CD4-positive, alpha-beta T cell treated with Interferon alpha-2 for 1 hour (primary cell): ENCODE measurements at regions not wholly inside any gene's neighbourhood (a gene's known extent, or its start where the extent isn't known, plus 50 kb on each side); places are given as distances from the start of the nearest gene placed in this dataset.
"Not testable (repeated sequence)": the region's sequence is repeated elsewhere in the genome, so short reads cannot be mapped to it uniquely, and the experiment has no call there.

Source experiments
- DNase-seq, 2 donors: peaks; one replicate each; pipeline ENCODE4 v3.0.0-alpha.2; 2020 to 2022

GRCh38 chr1:195740862-195741261 is 867.4 kb downstream of the KCNT2 start:
- DNase-seq = no peak

- DNase-seq = no peak
These were observed 869.1 kb downstream of the KCNT2 start for GRCh38 chr1:195738966-195739650.

DNA sequence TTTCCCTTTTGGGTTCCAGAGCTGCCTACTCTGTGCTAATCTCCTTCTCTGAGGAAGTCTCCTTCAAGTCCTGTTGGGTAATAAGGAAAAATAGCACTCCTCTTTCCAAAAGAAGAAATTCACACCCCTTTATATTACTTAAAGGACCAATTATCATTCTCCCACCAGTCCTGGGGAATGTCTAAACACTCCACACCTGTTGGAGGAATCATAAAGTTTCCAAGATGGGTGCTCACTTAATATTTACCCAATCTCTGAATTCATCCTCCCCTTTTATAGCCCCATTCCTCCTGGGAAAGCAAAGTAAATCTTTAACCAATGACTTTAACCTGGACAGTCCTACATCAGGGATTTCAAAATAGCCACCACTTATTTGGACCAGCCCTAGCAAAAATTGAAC is 873.1 kb downstream of the KCNT2 start:
- no peak for DNase-seq

- no peak for DNase-seq
These were observed 874.4 kb downstream of the KCNT2 start for GRCh38 chr1:195733826-195734225.

- no peak for DNase-seq
These were observed 874.8 kb downstream of the KCNT2 start for GRCh38 chr1:195733408-195733807.

DNA sequence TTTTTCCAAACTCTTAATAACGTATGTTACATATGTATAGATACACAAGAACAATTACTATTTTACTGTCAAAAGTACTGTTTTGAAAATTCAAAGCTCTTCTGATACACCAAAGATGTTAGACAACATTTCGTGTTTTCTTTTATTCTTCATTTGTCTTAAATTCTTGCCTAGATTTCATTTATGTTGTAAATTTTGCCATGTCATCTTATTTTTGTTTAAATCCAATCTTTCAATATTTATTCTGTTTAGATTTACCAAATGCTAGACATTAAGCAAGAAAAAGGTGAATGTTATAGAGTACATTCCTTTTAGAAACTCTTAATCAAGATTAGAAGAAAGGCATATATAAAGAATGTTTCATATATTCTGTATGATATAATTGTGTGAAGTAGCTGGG is 876.9 kb downstream of the KCNT2 start:
- no peak for DNase-seq

- DNase-seq = no peak
These were observed 884.4 kb downstream of the KCNT2 start for GRCh38 chr1:195723796-195724194.

DNA sequence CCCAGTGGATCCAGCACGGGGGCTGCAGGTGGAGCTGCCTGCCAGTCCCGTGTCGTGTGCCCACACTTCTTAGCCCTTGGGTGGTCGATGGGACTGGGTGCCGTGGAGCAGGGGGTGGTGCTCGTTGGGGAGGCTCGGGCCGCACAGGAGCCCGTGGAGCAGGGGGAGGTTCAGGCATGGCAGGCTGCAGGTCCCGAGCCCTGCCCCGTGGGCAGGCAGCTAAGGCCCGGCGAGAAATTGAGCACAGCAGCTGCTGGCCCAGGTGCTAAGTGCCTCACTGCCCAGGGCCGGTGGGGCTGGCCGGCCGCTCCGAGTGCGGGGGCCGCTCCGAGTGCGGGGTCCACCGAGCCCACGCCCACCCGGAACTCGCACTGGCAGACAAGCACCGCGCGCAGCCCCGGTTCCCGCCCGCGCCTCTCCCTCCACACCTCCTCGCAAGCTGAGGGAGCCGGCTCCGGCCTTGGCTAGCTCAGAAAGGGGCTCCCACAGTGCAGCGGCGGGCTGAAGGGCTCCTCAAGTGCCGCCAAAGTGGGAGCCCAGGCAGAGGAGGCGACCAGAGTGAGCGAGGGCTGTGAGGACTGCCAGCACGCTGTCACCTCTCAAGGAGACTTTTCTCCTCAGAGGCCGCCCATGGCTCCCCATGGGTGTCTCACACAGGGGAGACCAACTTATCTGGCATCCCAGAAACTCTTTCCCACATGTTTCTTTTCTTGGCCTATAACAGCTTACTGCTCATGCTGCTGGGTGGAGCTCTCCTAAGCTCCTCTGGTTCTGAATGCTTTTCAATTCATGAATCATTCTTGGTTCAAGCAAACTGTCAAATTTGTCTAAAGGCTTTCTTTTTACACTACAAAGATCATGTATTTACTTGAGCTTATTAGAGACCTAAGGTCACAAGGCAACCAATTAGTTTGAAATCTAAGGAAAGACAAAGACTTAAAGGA is 885.1 kb downstream of the KCNT2 start:
- not testable (repeated sequence) for DNase-seq

DNA sequence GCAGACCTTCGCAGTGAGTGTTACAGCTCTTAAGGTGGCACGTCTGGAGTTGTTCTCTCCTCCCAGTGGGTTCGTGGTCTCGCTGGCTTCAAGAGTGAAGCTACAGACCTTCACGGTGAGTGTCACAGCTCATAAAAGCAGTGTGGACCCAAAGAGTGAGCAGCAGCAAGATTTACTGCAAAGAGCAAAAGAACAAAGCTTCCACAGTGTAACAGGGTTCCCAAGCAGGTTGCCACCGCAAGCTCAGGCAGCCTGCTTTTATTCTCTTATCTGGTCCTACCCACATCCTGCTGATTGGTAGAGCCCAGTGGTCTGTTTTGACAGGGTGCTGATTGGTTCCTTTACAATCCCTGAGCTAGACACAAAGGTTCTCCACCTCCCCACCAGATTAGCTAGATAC is 886.1 kb downstream of the KCNT2 start:
- DNase-seq = not testable (repeated sequence)

DNA sequence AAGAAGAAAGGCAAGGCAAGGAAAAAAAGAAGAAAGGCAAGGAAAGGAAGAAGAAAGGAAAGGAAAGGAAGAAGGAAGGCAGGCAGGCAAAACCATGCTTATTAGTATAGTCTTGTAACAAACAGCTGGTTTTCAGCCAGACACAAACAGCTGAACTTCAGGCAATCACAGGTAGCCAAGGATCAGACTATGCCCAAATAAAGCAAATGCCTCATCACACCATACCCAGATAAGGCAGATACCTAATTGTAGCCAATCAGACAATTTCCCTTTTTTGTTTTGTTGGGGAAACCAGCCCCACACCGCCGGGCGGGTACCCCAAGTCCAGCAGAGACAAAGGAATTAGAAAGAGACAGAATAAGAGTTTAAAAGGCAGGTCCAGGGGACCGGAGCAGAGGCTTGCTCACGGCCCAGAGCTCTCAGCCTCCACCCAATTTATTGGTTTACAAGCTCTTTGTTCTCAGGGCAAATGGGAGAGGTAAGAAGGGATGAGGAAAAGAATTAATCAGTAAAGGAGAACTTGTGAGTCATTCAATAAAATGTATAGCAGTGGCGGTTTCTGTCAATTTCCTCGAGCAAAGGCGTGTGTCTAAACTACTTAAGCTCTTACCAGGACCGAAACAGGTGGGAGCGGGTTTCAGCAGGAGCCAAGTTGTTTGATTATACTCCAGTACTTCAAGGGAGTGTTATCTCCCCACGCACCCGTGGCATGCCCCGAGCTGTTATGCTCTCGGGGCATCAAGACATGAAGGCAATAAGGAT is 886.8 kb downstream of the KCNT2 start:
- no peak for DNase-seq

GRCh38 chr1:195717651-195718050 is 890.6 kb downstream of the KCNT2 start:
- no peak for DNase-seq

DNA sequence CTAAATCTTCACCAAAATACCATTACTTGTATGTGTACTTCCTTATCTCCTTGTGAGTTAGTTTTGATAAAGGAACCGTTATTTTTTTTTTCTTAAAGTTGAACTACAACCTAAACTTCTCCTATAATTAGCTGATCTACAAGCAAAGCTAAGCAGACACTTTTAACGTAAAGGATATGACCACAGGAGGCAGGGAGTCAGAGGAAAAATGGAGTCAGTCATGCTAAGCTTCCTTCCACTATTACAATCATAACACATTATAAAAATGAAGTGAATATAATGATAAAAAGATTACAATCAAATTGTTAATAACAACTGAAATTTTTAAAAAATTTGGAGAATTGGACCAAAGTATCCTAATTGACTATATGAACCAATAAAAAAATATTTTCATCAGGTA is 892.6 kb downstream of the KCNT2 start:
- no peak for DNase-seq

- DNase-seq = no peak
These were observed 894.0 kb downstream of the KCNT2 start for GRCh38 chr1:195714248-195714647.

DNA sequence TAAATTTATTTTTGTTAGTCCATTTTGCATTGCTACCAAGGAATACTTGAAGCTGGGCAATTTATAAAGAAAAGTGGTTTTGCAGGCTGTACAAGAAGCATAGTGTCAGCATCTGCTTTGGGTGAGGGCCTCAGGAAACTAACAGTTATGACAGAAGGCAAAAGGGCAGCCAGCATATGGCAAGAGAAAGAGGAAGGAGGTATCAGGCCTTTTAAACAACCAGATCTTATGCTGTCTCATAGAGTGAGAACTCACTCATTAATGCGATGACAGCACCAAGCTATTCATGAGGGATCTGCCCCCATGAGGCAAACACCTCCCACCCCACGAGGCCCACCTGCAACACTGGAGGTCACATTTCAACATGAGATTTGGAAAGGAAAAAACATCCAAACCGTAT is 898.4 kb downstream of the KCNT2 start:
- DNase-seq = no peak

DNA sequence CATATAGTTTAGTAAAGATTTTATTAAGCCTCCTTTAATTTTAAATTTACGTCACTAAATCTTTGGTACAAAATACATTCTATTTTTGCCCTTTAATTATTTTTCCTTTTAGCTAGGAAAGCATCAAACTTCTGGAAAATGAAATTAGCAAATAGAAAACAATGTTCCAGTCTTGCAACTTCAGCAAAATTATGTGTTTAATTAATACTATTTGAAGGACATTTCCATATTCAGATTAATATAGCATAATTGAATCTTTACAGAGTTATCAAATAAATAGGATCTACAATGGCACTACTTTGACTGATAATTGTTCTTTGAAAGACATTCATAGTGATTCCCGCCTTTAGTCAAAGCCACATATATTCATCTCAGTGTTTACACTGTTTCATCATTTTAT is 904.2 kb downstream of the KCNT2 start:
- DNase-seq = no peak

DNA sequence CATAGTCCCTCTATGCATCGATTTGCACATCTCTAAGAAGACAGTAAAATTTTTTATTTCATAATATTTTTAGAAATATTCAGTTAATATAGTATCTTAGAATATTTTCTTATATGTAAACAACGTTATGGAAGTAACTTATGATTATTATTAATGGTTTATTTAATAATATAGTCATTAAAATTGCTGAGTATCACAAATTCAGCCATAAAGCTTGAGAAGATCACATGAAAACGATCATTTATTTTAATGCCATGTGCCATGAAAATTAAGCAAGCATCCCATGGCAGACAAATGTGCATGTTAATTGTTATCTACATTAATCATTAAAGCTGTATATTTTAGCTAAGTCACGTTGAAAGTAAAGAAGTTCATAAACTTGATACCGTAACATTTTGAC is 907.1 kb downstream of the KCNT2 start:
- no peak for DNase-seq

DNA sequence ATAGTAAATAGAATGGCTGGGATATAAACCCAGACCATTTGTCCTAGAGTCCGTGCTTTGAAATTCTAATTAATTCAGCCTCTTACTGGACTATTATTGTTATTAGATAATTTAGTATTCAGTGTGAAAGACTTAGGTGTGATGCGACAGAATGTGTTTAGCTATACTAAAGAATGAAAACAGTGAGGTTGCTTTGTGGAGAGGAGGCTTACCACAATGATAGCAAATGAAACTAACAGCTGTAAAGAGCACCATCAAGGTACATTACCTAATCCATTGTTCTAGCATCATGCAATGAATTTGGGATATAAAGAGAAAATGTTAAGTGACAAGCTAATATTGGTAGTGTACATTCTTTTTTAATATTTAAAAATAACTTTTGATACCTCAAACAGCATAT is 911.1 kb downstream of the KCNT2 start:
- DNase-seq = no peak

GRCh38 chr1:195686764-195687163 is 921.5 kb downstream of the KCNT2 start:
- DNase-seq = no peak

DNA sequence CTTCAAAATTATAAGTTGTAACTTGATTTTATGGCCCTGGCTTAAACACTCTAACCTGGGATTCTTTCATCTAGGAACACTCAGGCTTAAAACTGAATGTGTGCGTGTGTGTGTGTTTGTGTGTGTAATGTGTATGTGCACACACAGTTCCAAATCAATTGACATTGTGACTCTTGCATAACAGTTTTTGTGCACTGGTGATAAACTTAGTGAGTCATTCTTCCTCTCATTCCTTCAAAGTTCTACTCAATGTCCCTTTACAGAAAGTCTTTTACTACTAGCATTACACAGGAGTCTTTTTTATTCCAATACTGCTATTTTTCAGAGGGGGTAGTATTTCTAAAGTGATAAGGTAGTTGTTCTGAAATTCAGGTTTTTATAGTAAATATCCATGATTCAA is 943.6 kb downstream of the KCNT2 start:
- DNase-seq = no peak

- DNase-seq = no peak
These were observed 944.5 kb downstream of the KCNT2 start for GRCh38 chr1:195663549-195664280.

DNA sequence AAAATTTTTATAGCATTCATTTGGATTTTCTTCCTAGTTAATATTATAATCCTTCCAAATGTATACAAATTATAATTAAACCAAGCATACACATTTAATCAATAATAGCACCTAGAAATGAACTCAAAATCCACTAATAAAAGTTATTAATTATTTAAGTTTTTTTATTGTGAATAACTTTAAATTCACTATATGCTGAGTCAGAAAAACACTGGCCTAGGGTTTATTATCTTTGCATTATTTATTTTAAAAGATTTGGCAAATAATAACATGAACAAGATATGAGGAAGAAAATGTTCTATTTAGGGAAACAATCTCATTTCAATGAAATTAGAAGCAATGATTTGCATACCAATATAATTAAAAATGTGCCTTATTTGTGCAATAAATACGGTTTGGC is 951.5 kb downstream of the KCNT2 start:
- DNase-seq = no peak

- DNase-seq = not testable (repeated sequence)
These were observed 959.4 kb downstream of the KCNT2 start for GRCh38 chr1:195648875-195649274.

GRCh38 chr1:195637539-195637938 is 970.7 kb downstream of the KCNT2 start:
- no peak for DNase-seq
